ENCODE measurements at regions not wholly inside any gene's neighbourhood (a gene's known extent, or its start where the extent isn't known, plus 50 kb on each side); places are given as distances from the start of the nearest gene placed in this dataset.
"Not testable (repeated sequence)": the region's sequence is repeated elsewhere in the genome, so short reads cannot be mapped to it uniquely, and the experiment has no call there.

DNA sequence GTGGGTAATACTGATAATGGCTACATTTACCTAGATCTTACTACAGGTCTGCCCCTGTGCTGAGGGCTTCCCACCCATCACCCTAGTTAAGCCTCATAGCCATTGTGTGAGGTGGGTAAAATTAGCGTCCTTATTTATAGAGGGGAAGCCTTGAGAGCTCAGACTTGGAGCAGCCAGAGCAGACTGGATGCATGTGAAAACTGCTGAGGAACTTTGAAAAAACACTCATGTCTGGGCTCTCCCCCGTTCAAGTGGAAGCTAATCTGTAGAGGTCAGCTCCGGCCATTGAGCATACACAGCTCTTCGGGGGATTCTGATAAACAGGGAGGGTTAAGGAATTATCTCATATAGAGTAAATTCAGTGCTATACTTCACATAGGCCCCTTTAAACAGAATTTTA, 389.7 kb downstream of the RPS6KC1 start:
- no peaks in the 10 kb centered on the region for H3K27me3 Mint-ChIP-seq
- no peak overlapping the region for H3K27ac Mint-ChIP-seq
- DNase-seq (no peak), ATAC-seq (no peak)
- CTCF ChIA-PET: no interaction called here
- H3K4me3 Mint-ChIP-seq: no peak overlapping the region
- no peaks in the 10 kb centered on the region for H3K9me3 Mint-ChIP-seq (ENCODE audit: low read depth)
- peaks cover 1% of the 10 kb centered on the region for H3K4me1 Mint-ChIP-seq
- H3K36me3 Mint-ChIP-seq: no peaks in the 10 kb centered on the region

DNA sequence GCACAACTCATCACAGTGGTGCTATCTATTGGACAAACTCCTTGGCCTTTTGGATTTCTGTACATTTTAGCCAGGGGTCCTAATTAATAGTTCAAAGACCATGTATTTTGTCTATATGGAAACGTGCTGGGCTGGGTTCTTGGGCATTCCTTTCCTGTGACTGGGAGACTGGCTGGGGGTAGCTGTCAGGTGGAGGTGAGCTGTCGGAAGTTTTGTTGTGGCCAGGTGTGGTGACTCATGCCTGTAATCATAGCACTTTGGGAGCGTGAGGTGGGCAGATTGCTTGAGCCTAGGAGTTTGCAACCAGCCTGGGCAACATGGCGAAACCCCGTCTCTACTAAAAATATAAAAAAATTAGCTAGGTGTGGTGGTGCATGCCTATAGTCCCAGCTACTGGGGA, 392.4 kb downstream of the RPS6KC1 start:
- Mint-ChIP-seq H3K27me3 (no peaks in the 10 kb centered on the region), H3K27ac (no peak overlapping the region), H3K4me1 (peaks cover 1% of the 10 kb centered on the region), H3K36me3 (no peaks in the 10 kb centered on the region), H3K4me3 (no peak overlapping the region), H3K9me3 (ENCODE audit: low read depth) (no peaks in the 10 kb centered on the region)
- DNase-seq (no peak), ATAC-seq (no peak)
- CTCF ChIA-PET: no interaction called here

DNA sequence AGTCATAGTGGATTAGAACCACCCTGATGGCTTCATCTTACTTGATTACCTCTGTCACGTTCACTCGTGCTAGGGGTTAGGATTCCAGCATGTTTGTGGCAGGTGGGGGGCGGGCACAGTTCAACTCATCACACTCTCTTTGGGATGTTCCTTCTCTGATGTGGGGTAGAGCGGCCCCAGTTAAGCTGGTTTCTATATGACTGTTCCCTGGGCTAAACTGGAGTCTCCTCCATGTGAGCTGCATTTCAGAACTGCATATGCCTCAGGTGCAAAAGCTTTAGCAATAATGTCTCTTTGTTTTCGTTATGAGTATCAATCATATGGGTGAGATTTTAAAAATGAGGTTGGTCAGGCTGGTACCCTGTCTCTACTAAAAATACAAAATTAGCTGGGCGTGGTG, 393.2 kb downstream of the RPS6KC1 start:
- H3K9me3 Mint-ChIP-seq (ENCODE audit: low read depth): no peaks in the 10 kb centered on the region
- ATAC-seq (no peak), DNase-seq (no peak)
- CTCF ChIA-PET: interaction anchor here (0.6 kb wide), 1 partner anchor 835 kb away, joined by 4 read pairs; no protein-coding TSS in a partner anchor
- H3K4me1 Mint-ChIP-seq: peaks cover 1% of the 10 kb centered on the region
- no peak overlapping the region for H3K4me3 Mint-ChIP-seq
- no peak overlapping the region for H3K27ac Mint-ChIP-seq
- H3K36me3 Mint-ChIP-seq: no peaks in the 10 kb centered on the region
- no peaks in the 10 kb centered on the region for H3K27me3 Mint-ChIP-seq

DNA sequence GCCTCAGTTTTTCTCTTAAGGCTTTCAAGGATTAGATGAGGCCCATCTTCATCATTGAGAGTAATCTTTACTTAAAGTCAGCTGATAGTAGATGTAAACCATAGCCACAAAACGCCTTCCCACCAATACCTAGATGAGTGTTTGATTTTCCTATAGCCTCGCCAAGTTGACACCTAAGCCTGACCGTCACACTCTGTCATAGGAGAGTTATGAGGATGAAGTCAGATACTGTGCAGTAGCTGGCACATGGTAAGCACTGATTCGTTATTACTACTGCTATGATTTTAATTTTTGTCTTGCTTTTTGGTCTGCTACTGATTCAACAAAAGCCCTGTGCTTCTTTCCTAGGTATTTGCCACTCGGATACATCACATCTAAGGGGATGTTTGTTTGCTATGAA, 395.5 kb downstream of the RPS6KC1 start:
- Mint-ChIP-seq H3K4me3 (no peak overlapping the region), H3K27ac (no peak overlapping the region), H3K36me3 (no peaks in the 10 kb centered on the region), H3K9me3 (ENCODE audit: low read depth) (no peaks in the 10 kb centered on the region), H3K27me3 (no peaks in the 10 kb centered on the region), H3K4me1 (peaks cover 1% of the 10 kb centered on the region)
- DNase-seq: no peak
- no peak for ATAC-seq
- CTCF ChIA-PET: no interaction called here

DNA sequence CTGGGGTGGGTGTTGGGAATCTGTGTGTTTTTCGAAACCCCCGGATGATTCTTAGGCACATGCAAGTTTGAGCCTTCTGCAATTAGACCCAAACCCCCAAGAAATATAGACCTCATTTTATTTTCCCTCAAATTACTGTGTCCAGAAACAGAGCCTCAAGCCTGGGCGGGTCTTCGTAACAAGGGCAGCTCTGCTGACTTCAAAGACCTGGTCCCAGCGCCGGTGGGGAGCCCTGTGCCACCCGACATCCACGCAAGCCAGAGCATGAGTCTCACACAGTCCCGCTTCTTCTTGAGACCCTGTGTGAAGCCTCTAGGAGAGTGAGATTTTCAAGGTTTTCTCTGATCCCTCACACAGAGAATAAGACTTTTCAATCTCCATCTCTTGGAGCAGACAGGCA, 397.3 kb downstream of the RPS6KC1 start:
- H3K9me3 Mint-ChIP-seq (ENCODE audit: low read depth): no peaks in the 10 kb centered on the region
- H3K36me3 Mint-ChIP-seq: no peaks in the 10 kb centered on the region
- CTCF ChIA-PET: no interaction called here
- H3K4me1 Mint-ChIP-seq: peaks cover 1% of the 10 kb centered on the region
- ATAC-seq (no peak), DNase-seq (no peak)
- no peak overlapping the region for H3K27ac Mint-ChIP-seq
- H3K27me3 Mint-ChIP-seq: no peaks in the 10 kb centered on the region
- H3K4me3 Mint-ChIP-seq: no peak overlapping the region

DNA sequence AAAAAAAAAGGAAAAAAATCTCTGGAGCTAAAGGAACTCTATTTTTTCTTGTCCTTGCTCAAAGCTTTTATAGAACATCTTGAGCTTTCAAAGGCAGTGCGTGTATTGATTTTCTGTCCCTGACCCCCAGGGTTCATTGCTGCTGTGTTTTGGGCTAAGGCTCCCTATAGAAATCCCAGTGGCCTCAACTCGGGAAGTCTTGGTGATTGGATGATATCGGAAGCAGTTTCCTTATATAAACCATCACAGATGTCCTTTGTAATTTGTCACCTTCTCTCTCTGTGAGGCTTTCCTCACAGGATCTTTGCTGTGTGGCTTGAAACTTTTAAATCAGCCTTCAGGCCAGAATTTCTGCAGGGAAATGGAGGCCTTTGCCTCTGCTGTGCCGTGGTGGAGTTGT, 397.7 kb downstream of the RPS6KC1 start:
- Mint-ChIP-seq H3K27ac (no peak overlapping the region), H3K4me1 (peaks cover 1% of the 10 kb centered on the region), H3K36me3 (no peaks in the 10 kb centered on the region), H3K4me3 (no peak overlapping the region), H3K9me3 (ENCODE audit: low read depth) (no peaks in the 10 kb centered on the region), H3K27me3 (no peaks in the 10 kb centered on the region)
- ATAC-seq: no peak
- CTCF ChIA-PET: no interaction called here
- no peak for DNase-seq

DNA sequence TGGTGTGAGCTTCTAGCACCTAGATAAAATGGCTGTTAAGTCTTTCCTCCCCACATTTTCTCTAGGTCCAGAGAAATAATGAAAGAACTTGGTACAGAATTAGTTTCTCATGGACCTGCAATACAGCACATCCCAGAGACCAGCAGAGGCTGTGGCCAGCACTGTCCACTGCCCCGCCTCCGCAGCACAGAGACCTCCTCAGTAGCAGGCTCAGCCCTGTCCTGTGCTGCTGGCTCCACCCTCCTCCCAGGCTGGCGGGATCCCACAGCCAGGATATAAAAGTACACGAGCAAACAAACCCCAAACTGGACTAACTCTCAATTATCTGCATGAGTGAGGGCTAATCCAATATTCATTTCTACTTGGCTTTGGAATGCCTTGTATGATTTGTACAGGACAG, 401.5 kb downstream of the RPS6KC1 start:
- Mint-ChIP-seq H3K4me1 (no peaks in the 10 kb centered on the region), H3K9me3 (ENCODE audit: low read depth) (no peaks in the 10 kb centered on the region), H3K27me3 (no peaks in the 10 kb centered on the region), H3K36me3 (no peaks in the 10 kb centered on the region), H3K4me3 (no peak overlapping the region), H3K27ac (no peak overlapping the region)
- DNase-seq (no peak), ATAC-seq (no peak)
- CTCF ChIA-PET: no interaction called here

DNA sequence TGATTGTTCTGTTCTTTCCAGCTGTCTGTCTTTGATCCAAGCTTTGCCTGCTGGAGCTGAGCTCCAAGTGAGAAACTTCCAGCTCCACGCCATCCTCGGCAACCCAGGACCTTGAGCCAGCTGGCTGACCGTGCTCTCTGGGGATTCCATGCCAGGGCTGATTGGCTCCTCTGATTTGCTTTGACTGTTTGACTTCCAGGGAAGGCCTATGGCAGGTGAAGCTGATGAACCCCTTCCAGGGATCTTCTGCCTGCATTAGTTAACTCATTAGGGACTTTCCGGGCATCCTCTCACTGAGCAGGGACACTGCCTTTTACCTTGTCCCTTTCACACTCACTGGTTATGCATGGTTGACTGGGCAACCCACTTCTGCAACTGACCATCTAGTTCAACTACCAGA, 406.1 kb downstream of the RPS6KC1 start:
- no peak overlapping the region for H3K27ac Mint-ChIP-seq
- DNase-seq (no peak), ATAC-seq (no peak)
- no peaks in the 10 kb centered on the region for H3K27me3 Mint-ChIP-seq
- no peaks in the 10 kb centered on the region for H3K9me3 Mint-ChIP-seq (ENCODE audit: low read depth)
- CTCF ChIA-PET: no interaction called here
- H3K4me1 Mint-ChIP-seq: no peaks in the 10 kb centered on the region
- H3K36me3 Mint-ChIP-seq: no peaks in the 10 kb centered on the region
- H3K4me3 Mint-ChIP-seq: no peak overlapping the region

DNA sequence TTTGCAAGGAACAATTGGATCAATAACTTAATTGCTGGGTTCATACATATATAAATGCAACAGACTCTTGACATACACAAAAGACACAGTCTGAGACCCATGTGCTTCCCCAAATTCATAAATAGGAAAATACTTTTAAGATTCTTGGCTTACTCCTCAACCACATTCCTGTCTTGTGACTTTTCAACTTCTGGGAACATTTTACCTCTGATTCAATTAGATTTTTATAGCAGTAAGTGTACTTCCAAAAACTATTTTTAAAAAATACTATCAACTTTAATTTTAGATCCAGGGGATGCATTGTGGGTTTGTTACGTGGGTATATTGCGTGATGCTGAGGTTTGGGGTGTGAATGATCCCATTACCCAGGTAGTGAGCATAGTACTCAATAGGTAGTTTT, 406.7 kb downstream of the RPS6KC1 start:
- CTCF ChIA-PET: no interaction called here
- H3K4me1 Mint-ChIP-seq: no peaks in the 10 kb centered on the region
- no peak overlapping the region for H3K27ac Mint-ChIP-seq
- no peaks in the 10 kb centered on the region for H3K9me3 Mint-ChIP-seq (ENCODE audit: low read depth)
- ATAC-seq (no peak), DNase-seq (no peak)
- no peaks in the 10 kb centered on the region for H3K27me3 Mint-ChIP-seq
- no peaks in the 10 kb centered on the region for H3K36me3 Mint-ChIP-seq
- no peak overlapping the region for H3K4me3 Mint-ChIP-seq

DNA sequence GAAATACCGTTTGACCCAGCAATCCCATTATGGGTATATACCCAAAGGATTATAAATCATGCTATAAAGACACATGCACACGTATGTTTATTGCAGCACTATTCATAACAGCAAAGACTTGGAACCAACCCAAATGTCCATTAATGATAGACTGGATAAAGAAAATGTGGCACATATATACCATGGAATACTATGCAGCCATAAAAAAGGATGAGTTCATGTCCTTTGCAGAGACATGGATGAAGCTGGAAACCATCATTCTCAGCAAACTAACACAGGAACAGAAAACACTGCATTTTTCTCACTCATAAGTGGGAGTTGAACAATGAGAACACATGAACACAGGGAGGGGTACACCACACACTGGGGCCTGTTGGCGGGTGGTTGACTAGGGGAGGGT, 411.3 kb downstream of the RPS6KC1 start:
- H3K36me3 Mint-ChIP-seq; H3K27me3 Mint-ChIP-seq; DNase-seq; ATAC-seq; H3K27ac Mint-ChIP-seq; H3K9me3 Mint-ChIP-seq (ENCODE audit: low read depth); H3K4me3 Mint-ChIP-seq; CTCF ChIA-PET; H3K4me1 Mint-ChIP-seq: not testable (repeated sequence)

DNA sequence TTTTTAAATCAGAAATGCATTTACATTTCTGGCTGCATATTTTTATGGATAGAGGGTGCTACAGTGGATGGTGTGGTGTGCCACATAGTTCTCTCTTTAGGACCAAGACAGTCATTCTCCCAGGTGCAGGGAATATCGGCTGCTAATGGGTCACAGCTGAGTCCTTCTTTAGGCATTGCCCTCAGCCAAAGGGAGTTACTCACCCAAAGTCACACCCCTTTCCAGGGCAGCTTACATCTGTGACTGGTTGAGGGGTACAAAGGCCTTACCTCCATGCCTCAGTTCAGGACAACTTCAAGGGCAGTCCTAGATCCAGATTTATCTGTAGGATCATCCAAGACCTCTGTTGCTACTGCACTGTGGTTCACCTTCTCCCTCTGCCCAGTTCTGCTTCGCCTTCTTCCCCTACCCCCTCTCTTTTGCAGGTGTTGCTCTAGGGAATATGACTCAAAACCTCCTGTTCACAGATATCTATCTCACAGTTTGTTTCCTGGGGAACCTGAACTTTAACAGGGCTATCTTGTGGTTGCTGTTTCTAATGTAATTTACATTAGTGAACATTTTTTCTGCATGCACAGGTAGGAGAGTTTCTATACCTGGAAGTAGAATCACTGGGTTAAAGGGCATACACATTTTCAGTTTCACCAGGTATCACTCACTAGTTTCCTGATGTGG, 413.9 kb downstream of the RPS6KC1 start:
- no peak for DNase-seq
- Mint-ChIP-seq H3K4me3 (no peak overlapping the region), H3K4me1 (no peaks in the 10 kb centered on the region), H3K9me3 (ENCODE audit: low read depth) (no peaks in the 10 kb centered on the region), H3K36me3 (no peaks in the 10 kb centered on the region), H3K27me3 (no peaks in the 10 kb centered on the region), H3K27ac (no peak overlapping the region)
- CTCF ChIA-PET: no interaction called here
- ATAC-seq: no peak

DNA sequence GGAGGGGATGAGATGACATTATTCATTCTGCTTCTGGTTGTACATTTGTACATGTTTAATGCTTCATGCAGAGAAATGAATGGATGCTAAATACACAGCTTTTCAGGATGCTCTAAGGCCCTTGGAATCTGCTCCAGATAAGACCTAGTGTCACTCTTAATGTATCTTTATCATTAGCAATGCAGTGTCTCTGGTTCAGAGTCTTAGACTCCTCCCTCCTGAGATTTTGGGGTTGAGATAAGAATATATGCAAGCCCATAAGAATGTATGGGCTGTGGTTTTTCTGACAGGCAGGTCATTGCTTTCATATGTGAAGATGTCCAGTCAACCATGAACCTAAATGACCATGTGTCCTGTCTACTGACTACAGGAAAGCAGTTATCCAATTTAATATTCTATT, 415.5 kb downstream of the RPS6KC1 start:
- no peak overlapping the region for H3K4me3 Mint-ChIP-seq
- no peak for DNase-seq
- CTCF ChIA-PET: no interaction called here
- no peaks in the 10 kb centered on the region for H3K27me3 Mint-ChIP-seq
- H3K36me3 Mint-ChIP-seq: no peaks in the 10 kb centered on the region
- H3K4me1 Mint-ChIP-seq: no peaks in the 10 kb centered on the region
- ATAC-seq: no peak
- no peak overlapping the region for H3K27ac Mint-ChIP-seq
- no peaks in the 10 kb centered on the region for H3K9me3 Mint-ChIP-seq (ENCODE audit: low read depth)

DNA sequence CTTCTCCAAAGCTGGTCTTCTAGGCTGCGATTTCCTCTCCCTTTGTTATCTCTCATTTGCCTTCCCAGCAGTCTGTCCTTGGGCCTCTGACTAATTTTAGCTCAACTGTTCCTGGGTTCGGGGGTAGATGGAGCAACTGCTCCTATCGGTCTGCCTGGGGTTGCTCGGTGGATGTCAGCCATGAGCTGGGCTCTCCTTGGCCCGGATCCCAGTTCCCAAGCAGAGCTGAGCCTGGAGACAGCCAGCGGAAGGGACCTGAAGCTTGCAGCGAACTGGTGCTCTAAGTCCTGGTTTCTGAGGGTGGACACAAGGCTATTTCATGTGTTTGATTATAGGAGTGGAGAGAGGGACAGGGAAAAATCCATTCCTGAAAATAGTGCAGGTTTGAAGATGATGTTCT, 423.0 kb downstream of the RPS6KC1 start:
- H3K27me3 Mint-ChIP-seq: no peaks in the 10 kb centered on the region
- CTCF ChIA-PET: no interaction called here
- no peaks in the 10 kb centered on the region for H3K36me3 Mint-ChIP-seq
- no peaks in the 10 kb centered on the region for H3K9me3 Mint-ChIP-seq (ENCODE audit: low read depth)
- H3K4me1 Mint-ChIP-seq: no peaks in the 10 kb centered on the region
- ATAC-seq: no peak
- no peak overlapping the region for H3K27ac Mint-ChIP-seq
- no peak overlapping the region for H3K4me3 Mint-ChIP-seq
- no peak for DNase-seq

DNA sequence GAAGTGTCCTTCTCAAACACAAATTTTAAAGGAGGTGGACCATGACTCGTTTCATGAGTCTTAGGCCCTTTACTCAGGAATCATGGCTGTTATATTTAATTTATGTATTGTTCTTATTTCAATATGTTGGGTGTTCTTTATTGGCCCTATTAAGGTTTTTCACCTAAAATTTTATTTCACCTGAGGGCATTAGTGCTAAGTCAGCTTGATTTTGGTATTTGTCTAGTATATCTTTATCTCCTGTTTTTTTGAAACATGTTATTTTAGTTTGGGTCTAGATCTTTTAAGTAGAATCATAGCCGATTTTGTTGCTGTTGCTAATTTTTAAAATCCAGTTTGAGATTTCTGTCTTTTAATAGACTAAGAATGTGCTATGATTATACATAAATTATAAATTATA, 430.4 kb downstream of the RPS6KC1 start:
- H3K4me3 Mint-ChIP-seq: no peak overlapping the region
- no peaks in the 10 kb centered on the region for H3K9me3 Mint-ChIP-seq (ENCODE audit: low read depth)
- ATAC-seq: no peak
- no peaks in the 10 kb centered on the region for H3K36me3 Mint-ChIP-seq
- H3K4me1 Mint-ChIP-seq: no peaks in the 10 kb centered on the region
- no peak for DNase-seq
- no peak overlapping the region for H3K27ac Mint-ChIP-seq
- no peaks in the 10 kb centered on the region for H3K27me3 Mint-ChIP-seq
- CTCF ChIA-PET: no interaction called here

DNA sequence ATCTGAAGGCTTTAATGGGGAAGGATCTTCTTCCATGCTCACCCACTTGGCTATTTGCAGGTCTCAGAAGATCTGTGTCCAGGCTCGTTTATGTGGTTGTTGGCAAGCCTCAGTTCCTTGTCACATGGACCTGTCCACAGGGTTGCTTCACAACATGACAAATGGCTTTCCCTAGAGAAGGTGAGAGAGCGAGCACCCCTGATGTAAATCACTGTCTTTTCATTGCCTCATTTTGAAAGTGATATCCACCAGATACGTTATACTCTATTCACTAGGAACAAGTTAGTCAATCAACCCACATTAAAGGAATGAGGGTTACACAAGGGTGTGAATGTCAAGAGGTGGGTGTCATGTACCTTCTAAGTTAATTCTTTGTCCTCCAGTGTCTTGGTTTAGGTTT, 433.3 kb downstream of the RPS6KC1 start:
- DNase-seq: no peak
- H3K4me3 Mint-ChIP-seq: no peak overlapping the region
- ATAC-seq: no peak
- no peaks in the 10 kb centered on the region for H3K36me3 Mint-ChIP-seq
- CTCF ChIA-PET: no interaction called here
- no peaks in the 10 kb centered on the region for H3K4me1 Mint-ChIP-seq
- H3K27me3 Mint-ChIP-seq: no peaks in the 10 kb centered on the region
- H3K27ac Mint-ChIP-seq: no peak overlapping the region
- H3K9me3 Mint-ChIP-seq (ENCODE audit: low read depth): no peaks in the 10 kb centered on the region

Data from activated CD8-positive, alpha-beta memory T cell treated with anti-CD3 and anti-CD28 coated beads, Interleukin-2, amount 10 ng/mL, durations not matched to agents 7 days and 5 days (primary cell).